Peyer's patch (tissue), 4 donors: ENCODE measurements at regions not wholly inside any gene's neighbourhood (a gene's known extent, or its start where the extent isn't known, plus 50 kb on each side); places are given as distances from the start of the nearest gene placed in this dataset.

Experiments
- CTCF ChIP-seq, 6 experiments: fragments of 450-650 bp in 4 of 6; fragments of 200-600 bp in 2 of 6; sonication (generic) in 1 of 6; IDR thresholded peaks; one replicate each; pipeline ENCODE4 v1.5.1; 2017 to 2019; ENCODE audit warnings: antibody characterized with exemption in 6 of 6, mild to moderate bottlenecking in 3 of 6, moderate library complexity in 1 of 6
- POLR2A ChIP-seq, 2 donors: fragments of 450-650 bp; IDR thresholded peaks; one replicate each; pipeline ENCODE4 v1.5.1; 2017; ENCODE audit warnings: antibody characterized with exemption in 2 of 2, mild to moderate bottlenecking in 2 of 2, moderate library complexity in 2 of 2

GRCh38 chr13:70662231-70662940, 554.1 kb upstream of the KLHL1 start:
- TF ChIP-seq CTCF (IDR thresholded peaks at IDR 0.05) (no peak), POLR2A (IDR thresholded peaks at IDR 0.05) (no peak)
